NCI-H146 (cell line): ENCODE measurements at regions not wholly inside any gene's neighbourhood (a gene's known extent, or its start where the extent isn't known, plus 50 kb on each side); places are given as distances from the start of the nearest gene placed in this dataset.
"Not testable (repeated sequence)": the region's sequence is repeated elsewhere in the genome, so short reads cannot be mapped to it uniquely, and the experiment has no call there.

Experiments
- DNase-seq: peaks from one replicate; lab custom pipeline; 2025; lab: John Stamatoyannopoulos, UW

DNA sequence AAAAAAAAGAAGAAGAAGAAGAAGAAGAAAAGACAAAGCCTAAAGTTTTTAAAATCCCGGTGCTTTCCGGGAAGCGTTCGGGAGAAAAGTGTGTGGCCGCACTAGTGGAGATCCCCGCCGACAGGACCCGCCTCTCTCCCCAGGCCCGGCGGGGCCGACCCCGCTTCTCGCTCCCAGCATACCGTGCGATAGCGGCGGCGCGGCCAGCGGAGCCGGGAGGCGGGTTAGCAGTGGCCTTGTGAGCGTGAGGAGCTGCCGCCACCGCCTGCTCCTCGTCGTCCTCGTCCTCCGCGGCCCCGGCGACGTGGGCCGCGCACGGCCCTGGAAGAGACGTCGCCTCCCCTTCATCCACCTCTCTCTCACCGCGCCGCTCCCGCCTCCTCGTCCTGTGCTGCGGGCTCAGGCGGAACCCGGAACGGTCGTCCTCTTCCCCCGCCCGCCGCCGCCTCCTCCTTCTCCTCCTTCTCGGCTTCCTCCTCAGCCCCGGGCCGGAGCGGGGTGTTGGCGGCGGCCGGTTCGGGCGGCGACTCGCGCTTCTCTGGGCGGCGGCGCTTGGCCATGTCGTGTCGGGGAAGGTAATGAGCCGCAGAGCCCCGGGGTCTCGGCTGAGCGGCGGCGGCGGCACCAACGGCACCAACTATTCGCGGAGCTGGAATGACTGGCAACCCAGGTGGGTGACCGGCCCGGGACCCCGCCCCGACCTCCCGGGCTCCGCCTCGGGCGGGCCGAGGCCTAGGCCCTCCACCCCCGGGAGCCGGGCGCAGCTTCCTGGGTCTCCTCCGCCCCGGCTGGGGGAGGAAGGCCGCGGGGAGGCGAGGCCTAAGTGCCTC, 62.6 kb upstream of the CDR2 start:
- peak; percentile 85 for DNase-seq

DNA sequence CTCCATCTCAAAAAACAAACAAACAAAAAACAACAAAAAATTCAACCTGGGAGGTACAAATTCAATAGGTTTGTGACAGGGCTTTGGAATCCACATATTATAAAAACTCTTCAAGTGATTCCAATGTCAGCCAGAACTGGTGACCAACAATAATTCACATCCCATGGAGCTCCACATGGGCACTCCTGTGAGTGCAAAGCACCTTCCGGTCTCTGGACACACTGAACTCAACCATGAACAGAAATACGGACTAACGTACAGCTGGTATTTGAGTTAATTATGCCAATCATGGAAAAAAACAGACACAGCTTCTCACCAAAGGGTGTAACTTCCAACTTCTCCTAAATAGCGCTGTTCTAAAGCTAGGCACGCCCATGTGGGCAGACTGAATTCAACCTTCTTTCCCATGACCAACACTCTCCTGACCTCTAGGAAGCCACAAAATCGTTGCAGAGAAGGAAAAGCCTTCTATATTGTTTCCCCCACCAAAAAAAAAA, 62.0 kb upstream of the CDR2 start:
- not testable (repeated sequence) for DNase-seq

DNA sequence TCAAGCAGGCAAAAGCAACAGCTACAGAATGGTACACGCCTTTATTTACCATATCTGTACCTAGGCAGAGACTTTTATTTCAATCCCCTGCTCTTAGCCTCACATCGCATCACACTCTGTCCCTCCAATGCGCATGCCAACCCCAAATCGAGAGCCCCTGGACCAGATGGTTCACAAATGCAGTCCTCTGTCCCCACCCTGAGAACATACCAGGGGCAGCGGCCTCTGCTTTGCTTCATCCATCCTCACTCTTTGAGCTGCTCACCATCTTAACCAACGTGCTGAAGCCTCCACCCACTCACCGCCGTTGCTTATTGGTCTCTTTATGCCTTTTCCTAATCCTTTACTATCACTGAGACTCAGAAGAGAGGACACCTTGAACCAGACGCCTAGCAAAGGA, 56.9 kb upstream of the CDR2 start:
- not testable (repeated sequence) for DNase-seq

DNA sequence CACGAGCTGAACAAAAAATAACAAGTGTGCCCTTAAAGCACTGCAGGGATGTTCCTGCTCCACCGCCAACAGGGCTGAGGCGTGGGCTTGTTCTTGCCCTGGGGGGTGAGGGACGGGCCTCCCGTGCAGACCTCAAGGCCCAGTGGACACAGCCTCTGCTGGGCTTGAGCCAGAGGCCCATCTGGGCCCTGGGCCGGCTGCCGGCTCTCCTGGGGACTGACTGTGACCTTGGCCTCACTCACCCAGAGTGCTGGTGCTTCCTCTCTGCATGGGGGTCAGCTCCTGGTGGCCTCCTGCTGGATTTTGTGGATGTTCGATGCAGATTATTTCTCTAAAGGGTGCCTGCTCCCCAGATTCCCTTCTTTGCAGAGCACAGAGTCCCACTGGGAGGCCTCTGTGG, 54.2 kb upstream of the CDR2 start:
- DNase-seq = no peak

DNA sequence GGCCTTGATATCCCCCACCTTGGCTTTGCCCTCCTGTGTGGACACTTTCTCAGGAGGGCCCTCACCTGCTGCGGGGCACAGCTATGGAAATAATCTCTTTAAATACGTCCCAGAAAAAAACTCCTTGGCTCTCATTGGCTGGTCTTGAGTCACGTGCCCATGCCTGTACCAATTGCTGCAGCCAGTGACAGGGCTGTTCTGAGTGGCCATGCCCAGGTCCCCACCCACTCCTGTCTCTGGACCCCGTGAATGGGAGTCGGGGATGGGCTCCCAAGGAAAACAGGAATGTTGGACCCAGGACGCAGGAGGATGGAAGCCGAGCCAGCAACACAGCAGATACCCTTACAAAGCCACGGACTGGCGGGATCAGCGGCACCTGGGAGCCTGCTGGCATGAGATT, 53.1 kb upstream of the CDR2 start:
- DNase-seq = no peak

DNA sequence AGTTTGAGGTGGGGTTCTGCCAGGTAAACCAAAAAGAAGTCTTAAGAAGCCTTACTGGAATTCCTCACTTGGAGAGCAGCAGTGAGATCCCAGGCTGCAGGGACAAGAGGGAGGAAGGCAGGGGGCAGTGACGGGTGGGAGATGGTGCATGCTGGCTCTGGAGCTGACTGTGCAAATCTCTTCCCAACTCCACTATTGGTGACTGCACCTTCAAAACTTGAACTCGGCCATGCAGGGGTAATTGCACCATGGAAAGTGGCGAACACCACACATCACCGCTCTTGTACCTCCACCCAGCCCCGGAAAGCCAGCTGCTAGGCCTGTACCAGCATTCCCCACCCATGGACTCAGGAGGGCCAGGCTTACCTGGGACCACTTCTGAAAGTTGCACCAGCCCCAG, 51.4 kb upstream of the CDR2 start:
- DNase-seq = no peak

DNA sequence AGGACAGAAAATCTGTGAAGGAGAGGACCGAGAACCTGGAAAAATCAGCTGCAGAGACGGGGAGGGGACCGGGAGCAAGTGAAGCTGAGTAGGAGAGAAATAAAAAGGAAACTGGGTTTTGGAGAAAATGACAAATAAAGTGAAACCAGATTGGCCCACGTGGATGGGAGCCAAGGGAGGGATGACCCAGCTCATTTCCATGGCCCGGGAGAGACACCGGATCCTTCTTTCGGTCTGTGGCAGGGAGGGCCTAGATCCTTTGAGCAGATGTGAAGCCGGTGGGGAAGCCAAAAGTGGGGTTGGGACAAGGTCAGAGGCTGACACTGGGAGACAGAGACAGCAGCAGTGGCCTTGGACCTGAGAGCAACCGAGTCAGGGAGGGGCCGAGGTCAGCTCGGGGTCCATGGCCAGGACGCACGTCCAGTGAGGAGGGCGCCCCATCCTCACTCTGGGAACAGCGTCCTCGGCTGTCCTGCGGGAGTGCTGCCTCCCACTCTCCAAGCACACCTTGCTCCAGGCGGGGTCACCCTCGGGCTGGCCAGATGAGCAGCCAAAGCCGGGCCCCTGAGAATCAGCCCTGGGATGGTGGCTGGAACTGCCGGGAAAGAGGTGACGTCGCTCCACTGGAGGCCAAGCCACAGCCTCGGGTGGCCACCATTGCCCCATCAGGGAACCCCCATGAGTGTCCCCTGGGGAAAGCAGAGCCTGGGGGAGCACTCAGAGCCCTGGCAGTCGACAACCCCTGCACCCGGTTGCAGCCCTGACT, 50.8 kb upstream of the CDR2 start:
- DNase-seq = no peak

DNA sequence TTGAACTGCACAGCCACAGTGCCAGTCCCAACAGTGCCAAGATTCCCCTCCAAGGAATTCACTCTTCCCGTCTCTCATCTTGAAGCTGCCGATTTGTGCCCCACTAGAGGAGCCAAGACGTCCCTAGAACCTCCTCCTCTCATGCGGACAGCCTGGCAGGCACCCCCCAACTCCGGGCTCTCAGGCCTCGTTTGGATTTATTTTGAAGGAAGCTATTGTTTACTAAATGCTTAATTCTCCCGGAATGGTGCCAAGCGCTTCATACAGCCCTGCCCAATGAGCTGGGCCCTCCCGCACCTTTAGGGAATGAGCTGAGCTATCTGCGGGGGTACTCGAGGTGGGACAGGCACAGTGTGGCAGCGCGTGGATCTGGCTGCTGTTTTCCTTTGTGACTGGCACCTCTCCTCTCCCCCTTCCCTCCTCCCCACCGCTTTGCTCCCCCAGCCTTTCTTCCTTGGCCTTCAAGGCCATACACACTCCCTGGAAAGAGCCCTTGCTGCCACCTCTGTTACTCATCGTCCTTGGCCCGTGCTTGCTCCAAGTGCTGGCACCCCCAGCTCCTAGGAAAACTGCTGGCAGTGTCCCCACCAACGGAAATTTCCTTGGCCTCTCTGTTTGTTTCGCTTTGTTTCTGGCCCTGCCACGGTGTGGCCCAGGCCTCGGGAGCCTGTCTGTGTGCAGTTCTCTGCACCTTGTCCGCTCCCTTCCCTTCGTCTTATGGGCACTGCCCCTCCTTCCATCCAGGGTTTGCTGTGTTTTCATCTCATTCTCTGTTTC, 49.9 kb upstream of the CDR2 start:
- no peak for DNase-seq
